NOMO-1 treated with DMSO at 0.1 percent for 48 hours (cell line): ENCODE measurements at regions not wholly inside any gene's neighbourhood (a gene's known extent, or its start where the extent isn't known, plus 50 kb on each side); places are given as distances from the start of the nearest gene placed in this dataset.

Source experiments
- DNase-seq: peaks from one replicate; lab custom pipeline; 2025; ENCODE audit not compliant: unreplicated experiment; lab: John Stamatoyannopoulos, UW

DNA sequence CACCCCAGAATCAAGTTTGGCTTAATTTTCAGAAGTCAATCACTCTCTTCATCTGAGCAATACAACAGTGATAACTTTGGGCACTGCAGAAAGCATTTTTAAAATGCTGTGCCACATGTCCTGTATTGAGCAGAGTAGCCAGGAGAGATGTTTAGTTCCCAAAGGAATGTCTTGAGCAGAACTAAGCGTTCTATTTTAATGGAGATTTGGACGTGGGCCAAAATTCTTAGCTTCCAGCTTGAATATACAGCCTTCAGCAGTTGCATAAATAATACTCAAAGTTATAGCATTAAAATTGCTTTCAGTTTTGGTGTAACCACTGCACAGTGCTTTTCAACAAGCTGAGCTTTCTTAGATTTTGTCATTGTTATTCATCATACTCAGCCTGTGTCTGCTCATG lies 679.2 kb downstream of the NLGN4X start:
- no peak for DNase-seq

DNA sequence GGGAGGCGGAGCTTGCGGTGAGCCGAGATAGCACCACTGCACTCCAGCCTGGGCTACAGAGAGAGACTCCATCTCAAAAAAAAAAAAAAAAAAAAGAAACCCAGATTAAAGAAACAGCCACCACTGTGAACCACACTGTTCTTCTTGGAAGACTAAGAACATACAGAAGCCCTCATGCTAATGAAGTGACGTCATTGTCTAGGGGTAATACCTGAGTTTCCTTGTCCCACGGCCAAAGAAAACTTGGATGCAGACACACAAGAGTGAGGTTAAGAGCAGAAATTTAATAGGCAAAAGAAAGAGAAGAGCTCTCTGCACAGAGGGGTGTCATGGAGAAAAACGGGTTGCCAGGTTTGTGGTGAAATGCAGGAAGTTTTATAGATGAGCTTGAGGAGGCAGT lies 691.6 kb downstream of the NLGN4X start:
- DNase-seq: no peak

DNA sequence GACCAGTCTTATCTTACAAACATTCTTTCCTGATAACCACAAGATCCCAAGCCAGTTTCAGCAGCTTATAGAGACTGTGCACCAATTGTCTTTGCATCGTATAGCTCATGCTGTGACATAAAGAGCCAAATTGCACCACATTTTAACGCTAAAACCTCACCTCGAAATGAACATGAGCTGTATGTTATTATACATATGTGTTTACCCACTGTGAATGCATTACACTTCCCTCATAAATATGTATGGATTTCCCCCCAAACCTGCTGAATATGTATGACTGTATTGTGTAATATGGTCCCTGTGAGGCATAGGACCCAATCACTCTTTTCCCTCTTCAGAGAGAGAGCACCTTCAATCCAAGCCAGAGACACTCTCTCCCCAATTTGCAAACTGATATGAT lies 692.4 kb downstream of the NLGN4X start:
- DNase-seq: no peak

DNA sequence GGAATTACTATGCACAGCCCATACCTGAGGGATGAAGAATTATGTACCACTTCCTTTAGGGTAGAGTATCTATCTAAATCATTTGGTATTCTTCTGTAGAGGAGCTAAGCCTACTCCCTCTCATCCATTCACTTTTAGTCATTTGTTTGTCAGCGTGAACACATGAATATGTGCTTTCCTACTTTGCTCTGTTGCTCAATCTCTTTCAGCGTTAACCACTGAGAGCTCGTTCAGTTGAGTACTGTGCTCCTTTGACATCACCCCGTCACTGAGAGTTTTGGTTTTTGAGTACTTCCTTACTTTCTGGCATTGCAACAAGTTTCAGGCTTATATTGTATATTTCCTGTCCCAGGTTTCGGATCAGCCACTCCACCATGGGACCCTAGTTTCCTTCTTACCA lies 700.6 kb downstream of the NLGN4X start:
- DNase-seq: peak; percentile 43

DNA sequence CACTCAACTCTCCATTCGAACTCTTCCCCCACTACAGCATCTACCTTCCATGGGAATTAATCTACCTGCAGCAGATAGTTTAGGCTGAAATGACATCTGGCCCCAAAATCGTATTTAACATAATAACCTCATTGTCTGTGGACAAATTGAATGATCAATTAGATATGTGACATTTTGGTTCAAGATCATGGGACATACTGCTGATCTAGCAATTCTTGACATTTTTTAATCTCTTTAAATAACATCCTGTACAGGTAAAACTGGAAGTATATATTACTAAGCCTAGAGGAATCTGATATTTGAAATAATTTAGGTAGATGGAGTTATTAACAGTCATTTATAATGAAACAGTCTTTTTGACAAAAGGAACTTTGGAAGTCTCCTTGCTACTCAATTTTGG lies 702.5 kb downstream of the NLGN4X start:
- no peak for DNase-seq

DNA sequence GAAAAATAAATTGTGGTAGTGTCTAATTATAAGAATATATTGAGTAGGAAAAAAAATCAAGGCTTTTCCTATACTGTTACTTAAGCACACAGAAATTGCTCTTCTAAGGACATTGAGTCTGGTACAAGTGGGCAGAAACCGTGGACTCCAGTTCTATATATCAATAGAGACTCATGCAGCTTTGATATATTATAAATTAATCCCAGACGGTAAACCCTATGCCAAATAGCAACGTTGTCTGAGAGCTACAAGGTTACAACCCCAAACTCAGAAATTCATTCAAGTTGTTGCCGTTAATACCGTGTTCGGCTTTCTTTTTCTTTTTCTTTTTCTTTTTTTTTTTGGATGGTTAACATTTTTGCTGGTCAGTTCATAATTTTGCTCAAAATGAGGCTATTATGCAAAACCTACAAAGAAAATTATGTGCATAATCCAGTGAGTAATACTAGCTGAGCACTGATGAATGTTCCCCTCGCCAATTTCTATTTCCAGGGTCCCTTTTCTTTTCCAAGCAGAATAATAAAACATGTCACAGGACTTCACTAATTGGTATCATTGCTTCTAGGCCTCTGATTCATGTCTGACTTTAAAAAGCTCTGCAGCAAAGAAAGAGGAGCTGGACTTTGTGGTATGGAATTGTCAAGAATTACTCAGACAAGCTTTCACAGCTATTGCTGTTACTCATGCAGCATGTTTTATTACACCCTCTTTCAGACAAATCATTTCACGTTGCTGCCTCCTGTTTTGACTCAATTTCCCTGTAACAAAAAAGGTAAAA lies 737.7 kb downstream of the NLGN4X start:
- no peak for DNase-seq

DNA sequence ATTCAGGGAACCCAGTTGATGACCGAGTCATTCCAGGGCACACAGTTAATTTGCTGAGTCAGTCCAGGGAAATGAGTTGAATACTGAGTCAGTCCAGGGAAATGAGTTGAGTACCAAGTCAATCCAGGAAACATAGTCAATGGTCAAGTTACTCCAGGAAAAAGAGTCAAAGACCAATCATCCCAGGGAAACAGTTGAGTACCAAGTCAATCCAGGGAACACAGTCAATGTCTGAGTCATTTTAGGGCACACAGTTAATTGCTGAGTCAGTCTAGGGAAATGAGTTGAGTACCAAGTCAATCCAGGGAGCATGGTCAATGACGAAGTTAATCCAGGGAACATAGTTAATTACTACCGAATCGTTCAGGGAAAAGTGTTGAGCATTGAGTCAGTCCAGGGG lies 754.4 kb downstream of the NLGN4X start:
- DNase-seq: no peak

DNA sequence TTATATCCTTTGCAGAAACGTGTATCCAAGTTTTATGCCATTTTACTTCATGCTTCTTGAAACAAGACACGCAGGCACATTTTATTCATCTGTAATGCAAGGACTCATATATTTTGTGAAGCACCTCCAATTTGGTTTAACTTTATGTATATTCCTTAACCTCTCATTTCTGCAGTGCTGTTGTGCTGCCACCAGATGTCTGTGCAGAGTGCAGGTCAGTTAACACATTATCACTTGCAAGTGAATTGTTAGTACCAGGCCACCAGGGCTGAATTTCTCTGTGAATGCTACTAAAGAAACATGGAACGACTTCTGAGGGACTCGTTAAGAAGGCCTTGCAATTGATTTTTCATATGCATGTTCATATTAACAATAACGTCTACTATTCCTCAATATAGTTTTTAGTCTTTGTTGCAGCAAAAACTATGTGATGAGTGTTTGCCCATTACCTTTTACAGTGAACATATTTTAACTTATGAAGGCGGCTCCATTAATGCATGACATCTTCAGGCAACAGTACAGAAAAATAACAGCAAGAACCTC lies 770.3 kb downstream of the NLGN4X start:
- DNase-seq: no peak

DNA sequence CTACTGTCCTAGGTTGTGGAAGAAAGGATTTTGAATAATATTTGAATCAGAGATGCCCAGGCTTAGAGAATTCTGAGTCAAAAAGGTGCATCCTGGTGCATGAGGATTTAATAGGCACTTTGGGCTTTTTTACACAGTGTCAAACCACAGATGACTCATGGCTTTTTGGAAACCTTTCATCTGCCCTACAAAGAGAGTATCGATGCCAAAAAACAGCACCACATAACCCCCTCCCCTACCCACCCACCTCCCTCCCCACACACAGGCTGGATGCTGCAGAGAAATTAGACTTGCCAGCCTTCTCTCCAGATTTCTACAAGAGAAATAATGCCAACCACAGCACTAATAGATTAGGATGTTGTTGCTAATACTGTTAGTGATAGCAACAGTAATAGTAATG lies 779.3 kb downstream of the NLGN4X start:
- no peak for DNase-seq

DNA sequence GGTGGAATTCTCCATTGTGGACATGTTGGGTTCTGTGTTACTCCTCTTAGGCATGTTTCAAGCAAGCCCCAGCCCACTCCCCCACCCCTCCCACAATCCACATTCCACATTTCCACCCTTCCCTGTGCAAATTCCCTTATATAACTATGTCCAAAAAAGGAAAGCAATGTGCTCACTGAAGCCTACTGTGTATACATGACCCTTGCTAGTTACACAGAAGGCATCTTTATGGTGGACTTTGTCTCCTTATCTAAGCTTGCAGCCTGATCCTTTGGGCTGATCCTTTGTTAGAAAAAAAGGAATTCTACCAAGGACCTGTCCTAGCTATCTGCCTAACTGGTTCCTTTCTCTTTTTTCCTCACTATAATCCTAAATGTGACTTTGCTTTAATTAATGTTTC lies 796.8 kb downstream of the NLGN4X start:
- no peak for DNase-seq

DNA sequence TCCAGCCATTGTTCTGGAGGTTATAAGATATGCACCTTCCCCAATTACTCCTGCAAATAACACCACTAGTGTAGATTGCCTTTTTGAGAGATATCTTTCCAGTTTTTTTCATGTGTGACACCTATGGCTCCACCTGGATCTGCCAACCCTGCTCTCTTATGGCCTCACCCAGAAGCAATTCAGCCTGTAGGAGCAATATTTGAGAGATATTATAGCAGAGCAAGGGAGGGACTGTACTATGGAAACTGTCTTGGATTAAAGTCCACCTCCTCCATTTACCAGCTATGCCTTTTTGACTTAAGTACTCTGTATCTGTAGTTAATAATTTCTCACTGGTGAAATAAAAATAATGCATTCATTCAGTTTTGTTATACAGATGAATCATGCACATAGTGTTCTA lies 803.5 kb downstream of the NLGN4X start:
- no peak for DNase-seq

DNA sequence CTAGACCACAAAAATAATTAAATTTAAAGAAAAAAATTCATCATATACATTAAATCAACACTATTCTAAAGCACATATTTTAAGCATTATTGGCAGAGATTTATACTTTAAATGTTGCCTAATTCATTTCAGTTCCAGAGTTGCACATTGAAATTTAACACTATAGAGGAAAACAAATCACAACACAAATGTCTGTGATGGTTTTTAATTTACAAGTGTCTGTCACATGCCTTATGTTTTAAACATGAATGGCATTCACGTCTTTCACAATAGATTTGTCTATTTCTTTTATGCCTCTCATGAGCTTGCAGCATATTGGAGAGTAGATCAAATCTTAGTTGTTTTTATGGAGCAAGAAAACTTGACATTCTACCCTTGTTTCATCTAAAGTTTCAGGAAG lies 811.3 kb downstream of the NLGN4X start:
- no peak for DNase-seq

DNA sequence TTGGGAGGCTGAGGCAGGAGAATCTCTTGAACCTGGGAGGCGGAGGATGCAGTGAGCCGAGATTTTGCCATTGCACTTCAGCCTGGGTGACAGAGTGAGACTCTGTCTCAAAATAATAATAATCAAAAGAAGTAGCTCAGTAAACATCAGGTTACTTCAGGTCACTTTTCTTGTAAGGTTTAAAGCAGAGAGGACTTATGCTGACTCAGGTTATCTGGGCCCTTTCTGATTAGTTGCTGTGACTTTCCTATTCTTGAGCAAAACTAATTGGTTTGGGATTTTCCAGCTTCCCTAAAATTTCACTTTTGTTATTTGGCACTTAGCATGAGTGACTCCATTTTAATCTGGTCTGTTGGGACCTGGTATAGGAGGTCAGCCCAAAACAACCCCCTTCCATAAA lies 812.9 kb downstream of the NLGN4X start:
- DNase-seq: no peak

DNA sequence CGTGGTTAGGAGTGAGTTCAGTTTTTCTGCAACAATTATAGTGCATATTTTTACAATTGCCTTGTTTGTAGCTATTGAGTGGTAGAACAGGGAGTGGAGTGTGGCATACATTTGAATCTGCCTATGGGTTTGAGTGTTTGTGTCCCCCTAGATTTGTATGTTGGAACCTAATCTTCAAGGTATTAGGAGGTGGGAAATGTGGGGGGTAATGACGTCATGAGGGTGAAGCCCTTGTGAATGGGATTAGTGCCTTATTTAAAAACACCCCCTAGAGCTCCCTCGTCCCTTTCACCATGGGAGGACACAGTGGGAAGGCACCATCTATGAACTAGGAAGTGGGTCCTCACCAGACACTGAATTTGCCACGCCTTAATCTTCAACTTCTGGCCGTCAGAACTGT lies 819.6 kb downstream of the NLGN4X start:
- no peak for DNase-seq

DNA sequence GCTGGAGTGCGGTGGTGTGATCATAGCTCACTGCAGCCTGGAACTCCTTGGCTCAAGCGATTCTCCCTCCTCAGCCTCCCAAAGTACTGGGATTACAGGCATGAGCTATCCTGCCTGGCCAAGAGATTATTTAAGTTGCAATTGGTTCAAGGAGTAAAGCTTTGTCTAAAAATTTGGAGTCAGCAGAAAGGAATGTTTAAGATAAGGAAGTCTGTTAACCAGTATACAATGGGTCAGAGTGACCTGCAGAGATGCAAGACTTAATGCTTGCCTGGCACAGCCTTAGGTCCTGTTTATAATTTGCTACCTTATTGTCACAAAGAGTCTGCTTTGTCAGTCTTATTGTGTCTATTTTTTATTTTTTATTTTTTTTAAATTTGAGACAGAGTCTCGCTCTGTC lies 826.2 kb downstream of the NLGN4X start:
- no peak for DNase-seq

DNA sequence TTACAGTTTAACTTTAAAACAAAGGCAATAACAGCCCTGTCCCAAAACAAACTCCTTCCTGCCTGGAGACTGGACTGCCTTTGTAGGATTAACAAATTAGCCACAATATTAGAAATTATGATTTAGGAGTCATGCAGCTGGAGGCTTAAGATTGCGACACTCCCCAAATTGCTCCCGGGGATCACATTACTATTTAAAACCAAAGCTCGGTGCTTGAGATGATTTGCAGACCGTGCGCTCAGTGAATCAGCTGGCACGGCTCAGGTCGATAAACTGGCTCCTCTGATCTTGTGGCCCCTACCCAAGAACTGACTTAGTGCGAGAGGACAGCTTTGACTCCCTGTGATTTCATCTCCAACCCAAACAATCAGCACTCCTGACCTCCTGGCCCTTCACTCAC lies 829.3 kb downstream of the NLGN4X start:
- DNase-seq: peak; percentile 10

DNA sequence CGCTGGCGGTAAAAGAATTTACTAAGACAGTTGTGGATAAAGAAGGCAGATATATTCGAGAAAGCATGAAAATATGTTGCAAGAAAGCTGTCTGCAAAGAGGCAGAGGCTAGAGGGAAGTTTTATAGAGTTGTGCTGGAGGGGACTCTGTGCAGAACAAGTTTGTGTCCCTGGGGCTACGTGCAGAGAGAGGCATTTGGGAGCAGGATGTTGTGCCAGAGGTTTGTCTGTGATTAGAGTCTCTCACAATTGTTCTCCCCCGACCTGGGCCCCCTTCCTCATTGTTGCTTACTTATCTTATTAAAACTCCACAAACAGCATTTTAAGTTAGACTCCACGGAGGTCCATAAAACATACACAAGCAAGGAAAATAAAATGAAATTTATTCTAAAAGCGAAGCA lies 831.3 kb downstream of the NLGN4X start:
- DNase-seq: no peak

DNA sequence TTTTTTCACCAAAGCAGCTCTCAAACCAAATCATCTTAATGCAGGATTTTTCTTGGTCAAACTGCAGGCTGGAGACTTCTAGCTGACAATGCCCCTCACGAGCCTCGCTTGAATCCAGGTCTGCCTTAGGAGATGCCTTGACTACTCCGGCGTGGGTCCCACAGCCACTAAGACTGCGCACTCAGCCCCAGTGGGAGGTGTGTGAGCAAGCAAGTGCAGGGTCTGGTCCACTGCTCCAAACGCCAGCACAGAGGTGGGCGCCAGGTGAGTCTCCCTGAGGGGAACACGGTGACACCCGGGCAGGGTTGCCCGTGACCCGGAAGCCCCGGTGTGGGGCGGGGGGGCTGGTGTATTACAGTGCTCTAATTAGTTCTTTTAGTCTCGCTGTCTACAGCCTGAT lies 838.3 kb downstream of the NLGN4X start:
- no peak for DNase-seq

DNA sequence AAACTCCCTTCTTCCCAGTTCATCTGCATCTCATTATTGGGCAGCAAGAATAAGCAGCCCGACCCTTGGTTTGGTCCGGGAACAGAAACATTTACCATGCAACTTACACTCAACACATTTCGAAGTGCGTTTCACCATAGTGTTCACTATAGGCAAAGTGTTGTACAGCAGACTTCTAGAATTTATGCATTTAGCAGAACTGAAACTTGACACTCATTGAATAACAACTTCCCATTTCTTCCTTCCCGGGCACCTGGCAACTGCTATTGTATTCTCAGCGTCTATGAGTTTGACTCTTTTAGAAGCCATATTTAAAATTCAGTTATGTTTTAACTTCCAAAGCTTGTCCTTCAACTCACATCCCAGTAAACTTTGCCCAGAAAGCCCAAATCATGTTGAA lies 840.6 kb downstream of the NLGN4X start:
- DNase-seq: peak; percentile 97

DNA sequence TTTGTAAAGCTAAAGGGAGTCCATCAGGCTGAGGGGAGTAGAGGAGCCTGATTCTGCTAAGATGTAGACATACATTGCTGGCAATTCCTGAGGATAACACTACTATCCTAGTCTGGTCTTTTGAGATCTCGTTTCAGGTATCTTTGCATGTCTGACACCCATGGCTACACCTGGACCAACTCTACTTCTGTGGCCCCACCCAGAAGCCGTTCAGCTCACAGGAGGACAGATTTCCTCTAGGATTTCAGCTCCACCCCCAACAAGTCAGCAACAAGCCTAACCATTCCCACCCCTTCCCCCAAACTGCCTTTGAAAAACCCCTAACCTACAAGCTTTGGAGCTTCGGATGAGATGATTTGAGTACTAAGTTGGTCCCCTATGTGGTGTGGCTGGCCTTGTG lies 848.2 kb downstream of the NLGN4X start:
- DNase-seq: no peak

DNA sequence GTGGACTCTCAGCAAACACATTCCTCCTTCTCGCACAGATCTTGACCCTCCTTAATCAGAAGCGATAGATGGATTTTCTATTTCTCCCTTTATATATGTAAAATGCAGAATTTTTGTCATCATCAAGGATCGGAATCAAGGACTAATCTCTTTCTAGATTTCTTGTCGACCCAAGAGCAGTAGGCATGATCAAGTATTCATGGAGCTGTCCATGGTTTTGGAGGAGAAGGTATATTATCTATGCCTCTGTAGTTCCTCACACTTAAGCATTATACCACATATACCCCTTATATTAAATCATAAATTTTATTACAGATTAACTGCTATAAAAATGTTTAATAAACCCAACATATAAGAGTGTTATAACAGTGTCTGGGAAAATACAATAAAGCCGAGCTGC lies 886.8 kb downstream of the NLGN4X start:
- no peak for DNase-seq

DNA sequence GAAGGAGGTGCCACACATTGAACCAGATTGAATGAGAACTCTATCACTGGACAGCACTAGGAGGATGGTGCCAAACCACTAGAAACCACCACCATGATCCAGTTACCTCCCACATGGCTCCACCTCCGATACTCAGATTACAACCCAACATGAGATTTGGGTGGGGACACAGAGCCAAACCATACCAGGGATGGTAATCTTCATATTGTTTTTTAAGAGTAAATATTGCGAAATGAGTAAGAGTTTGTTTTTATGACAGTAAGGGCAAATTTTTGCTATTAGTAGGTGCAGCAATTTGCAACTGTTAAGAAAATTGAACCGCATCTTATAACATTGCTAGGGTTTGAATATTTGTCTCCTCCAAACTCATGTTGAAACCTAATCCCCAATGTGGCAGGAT lies 891.5 kb downstream of the NLGN4X start:
- DNase-seq: no peak

DNA sequence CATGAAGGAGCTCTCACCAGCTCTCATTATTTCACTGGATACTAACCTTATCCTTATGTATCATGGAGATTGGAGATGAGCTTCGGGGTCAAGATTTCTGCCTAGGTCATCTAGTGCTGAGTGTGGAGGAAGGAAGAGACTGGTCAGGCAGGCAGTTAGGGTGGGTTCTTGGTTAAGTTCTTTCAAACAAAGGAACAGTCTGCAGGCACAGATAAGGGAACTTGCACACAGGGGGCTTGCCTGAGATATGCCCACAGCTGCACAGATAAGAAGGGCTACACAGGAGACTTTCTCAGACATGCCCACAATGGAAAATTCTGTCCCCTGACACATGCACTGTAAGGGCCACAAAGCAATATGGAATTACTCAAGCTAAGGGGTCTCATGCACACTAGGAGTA lies 904.1 kb downstream of the NLGN4X start:
- DNase-seq: no peak
